Left ventricle myocardium superior (tissue), 1 donor: ENCODE measurements at regions not wholly inside any gene's neighbourhood (a gene's known extent, or its start where the extent isn't known, plus 50 kb on each side); places are given as distances from the start of the nearest gene placed in this dataset.
A peak's percentile ranks its signal among the peaks of the same experiment; 100 is the strongest.

ENCODE experiments used
- ATAC-seq: fragments of 200-7000 bp; cut with Tn5 transposase; one replicate; pipeline ENCODE4 v1.9.1; 2020; ENCODE audit warnings: mild to moderate bottlenecking, moderate library complexity
- DNase-seq: peaks from one replicate; pipeline ENCODE4 v3.0.0-alpha.2; 2020
- intact Hi-C: fragments of 100-400 bp; cut with micrococcal nuclease; formaldehyde crosslinking; loops from one replicate; pipeline ENCODE4 v1.11.0; 2022
- donor health status: DM: no; HTN: yes; CAD: no; lungs with severe emphysema.

DNA sequence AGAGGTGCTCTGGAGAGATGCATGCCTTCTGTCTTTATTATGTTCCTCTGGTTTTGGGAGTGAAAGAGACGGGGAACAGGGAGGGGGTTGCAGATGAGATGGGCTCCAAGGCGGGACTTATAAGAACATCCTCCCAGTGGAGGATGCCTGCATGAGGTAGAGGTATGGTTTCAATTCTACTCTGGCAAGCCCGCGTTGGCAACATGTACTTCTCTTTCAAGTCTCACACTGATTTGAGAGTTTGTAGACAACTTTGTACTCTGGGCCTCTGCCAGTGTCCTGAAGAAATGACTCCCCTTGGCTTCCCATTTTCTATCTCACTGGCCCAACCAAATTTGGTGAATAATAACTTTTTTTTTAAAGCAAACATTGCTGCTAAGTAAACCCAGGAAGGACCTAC is 121.3 kb downstream of the C12orf75 start:
- no peak for ATAC-seq
- no peak for DNase-seq
- intact Hi-C loops: no loop called here

- ATAC-seq: no peak
- intact Hi-C loops: no loop called here
Observed at GRCh38 chr12:105453316-105453715, 122.8 kb downstream of the C12orf75 start.

DNA sequence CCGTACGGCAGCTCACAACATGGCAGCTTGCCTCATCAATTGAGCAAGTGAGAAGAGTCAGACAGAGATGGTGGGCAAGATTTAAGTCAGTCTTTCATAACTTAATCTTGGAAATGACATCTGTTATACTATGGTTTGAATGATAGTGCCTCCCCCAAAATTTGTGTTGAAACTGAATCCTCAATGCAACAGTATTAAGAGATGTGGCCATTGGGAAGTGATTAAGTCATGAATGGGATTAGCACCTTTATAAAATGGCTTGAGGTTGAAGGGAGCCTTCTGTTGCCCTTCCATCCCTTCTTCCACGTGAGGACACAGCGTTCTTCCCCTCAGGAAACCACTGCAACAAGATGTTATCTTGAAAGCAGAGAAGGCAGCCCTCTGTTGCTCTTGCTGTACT is 124.2 kb downstream of the C12orf75 start:
- no peak for DNase-seq
- no peak for ATAC-seq
- intact Hi-C loops: no loop called here

More at GRCh38 chr12:105453316-105453715, 122.8 kb downstream of the C12orf75 start:
- DNase-seq: no peak

DNA sequence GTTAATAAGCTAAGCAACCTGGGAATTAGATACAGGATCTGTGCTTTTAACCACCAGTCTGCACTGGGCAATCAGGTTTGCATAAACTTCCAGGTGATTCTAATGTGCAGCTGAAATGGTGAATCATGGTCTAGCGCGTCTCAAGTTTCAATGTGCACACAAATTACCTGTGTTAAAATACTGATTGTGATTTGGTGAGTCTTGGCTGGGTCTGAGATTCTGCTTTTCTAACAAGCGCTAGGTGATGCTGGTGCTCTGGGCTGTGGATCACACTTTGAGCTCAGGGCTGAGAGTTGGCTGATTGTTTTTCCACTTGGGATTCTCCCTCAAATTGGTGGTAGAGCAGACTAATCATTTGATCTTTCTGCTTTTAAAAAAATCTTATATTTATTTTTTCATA is 124.8 kb downstream of the C12orf75 start:
- ATAC-seq (peak; percentile 28), DNase-seq (no peak)
- intact Hi-C loops: no loop called here

- DNase-seq (no peak), ATAC-seq (peak; percentile 80)
- intact Hi-C loops: no loop called here
Observed at GRCh38 chr12:105457026-105457425, 126.5 kb downstream of the C12orf75 start.

GRCh38 chr12:105459760-105460330 is 129.4 kb downstream of the C12orf75 start:
- intact Hi-C loops: no loop called here
- DNase-seq (peak; percentile 33), ATAC-seq (peak; percentile 44)

DNA sequence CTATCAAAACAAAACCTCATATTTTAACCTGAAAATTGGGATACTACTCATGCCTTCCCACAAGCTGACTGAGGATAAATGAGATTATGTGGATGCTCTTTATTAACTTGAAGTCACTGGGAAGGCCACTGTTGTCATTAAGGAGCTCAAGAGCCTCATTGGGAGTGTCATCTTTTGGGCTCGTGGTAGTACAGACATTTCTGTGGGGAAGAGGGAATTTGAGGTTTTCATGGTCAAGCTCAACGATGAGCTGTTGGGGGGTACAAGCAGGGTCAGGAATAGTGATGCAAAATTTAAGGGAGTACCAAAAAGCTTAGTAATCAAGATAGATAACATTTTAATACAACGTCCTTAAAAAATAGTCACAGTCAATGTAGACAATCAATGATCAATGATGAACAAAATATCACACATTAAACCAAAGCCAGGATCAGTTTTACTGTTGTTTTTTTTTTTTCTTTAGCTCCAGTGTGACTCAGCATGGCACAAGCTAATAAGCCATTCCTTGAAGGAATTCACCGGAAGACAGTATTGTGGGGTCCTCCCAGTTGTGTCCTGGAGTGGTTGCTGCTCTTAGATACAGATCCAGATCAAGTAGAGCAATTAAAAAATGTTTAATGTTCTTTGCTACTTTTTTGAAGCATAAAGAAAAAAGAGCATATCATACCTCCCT is 130.9 kb downstream of the C12orf75 start:
- ATAC-seq: no peak
- DNase-seq: no peak
- intact Hi-C loops: no loop called here

DNA sequence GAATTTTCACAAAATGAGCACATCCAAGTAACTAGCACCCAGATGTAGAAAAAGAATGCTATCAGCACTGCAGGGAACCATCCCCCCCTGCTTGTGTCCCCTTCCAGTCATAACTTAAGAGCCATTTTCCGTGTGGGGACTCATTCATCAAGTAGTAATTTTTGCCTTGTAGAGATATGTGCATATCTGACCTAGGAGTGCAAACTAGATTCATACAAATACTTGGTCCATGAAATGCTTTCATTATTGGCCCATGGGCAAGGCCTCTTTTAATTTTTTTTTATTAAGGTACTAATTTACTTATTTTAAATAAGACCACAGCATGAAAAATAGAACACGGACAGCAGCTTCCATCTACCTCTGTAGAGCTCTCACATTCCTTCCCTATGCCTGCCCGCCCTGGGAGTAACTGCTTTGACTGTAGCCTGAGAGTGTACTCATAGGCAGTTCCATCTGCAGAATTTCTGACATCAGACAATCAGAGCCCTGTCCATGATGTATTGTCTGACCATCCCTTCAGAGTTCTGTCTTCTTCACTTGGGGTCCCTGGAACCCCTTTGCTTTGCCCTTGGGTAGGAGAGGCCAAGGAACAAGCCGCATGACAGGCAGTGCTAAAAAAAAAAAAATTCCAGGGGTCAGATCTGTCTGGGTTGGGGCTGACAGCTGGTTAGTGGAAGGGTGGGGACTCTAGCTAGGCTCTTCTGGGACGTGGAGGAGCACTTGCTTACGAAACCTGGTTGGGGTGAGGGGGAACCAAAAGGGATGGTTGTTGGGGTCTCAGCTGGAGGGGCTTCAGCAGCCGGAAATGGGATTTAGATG is 131.7 kb downstream of the C12orf75 start:
- intact Hi-C loops: no loop called here
- DNase-seq (no peak), ATAC-seq (no peak)

DNA sequence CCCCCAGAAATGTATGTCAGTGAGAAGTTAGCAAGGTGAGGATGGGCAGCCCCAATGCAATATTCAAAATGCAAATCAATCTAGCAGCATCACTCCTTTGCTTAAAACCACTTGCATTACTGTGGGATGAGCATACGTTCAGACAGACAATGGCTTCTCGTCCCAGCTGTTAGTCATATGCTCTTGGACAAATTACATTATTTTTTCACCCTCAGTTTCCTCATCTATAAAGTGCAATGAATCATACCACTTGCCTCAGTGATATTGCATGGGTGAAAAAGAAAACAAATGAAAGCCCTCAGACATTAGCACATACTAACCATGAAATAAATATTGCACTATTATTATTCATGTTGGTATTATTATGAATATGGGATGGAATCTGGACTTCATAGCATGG is 132.3 kb downstream of the C12orf75 start:
- intact Hi-C loops: no loop called here
- no peak for ATAC-seq

DNA sequence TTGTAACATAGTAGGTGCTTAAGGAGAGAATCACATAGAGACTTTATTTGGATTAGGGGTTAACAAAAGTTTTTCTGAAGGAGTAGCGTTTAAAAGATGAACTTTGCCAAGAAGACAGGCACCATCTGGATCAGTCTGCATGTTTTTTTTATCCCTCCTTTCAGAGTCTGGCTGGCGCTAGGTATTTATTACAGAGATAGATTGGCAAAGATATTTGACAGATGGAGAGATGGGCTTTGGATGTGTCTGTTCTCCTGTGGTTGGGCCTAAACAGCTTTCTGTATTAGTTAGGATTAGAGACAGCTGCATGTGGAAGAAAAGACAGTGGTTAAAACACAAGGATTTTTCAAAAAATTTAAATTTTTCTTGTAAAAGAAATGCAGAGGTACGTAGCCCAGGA is 133.9 kb downstream of the C12orf75 start:
- ATAC-seq (no peak), DNase-seq (no peak)
- intact Hi-C loops: no loop called here

More for the DNA sequence above, 132.3 kb downstream of the C12orf75 start:
- DNase-seq: no peak

DNA sequence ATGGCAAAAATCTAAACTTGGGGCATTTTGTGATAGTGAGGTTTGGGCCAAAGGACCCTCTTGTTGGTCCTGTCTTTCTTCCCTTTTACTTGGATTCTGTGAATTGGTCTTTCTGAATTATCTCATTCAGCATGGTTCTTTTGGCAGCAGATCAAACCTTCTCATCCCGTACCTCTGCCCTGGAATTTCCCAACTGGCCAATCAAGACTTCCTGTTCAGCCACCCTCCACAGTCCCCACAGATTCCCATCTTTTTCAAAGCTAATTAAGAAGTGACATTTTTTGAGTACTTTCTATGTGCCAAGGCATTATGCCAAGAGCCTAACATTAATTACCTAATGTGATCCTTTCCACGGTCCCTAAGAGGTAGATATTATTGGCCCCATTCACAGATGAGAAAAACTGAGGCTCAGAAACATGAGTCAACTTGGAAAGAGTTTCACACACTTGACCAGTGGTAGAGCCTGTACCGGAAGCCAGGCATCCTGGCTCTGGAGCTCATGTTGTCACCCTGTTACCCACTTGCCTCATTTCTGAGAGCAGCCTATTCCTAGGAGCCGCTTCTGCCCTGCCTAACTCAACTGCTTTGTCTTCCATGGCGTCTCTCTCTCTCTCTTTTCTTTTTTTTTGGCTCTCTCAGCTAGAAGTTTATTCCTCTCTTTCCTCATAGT is 135.9 kb downstream of the C12orf75 start:
- intact Hi-C loops: no loop called here
- DNase-seq (no peak), ATAC-seq (no peak)

- no peak for DNase-seq
- ATAC-seq: no peak
- intact Hi-C loops: no loop called here
Observed at GRCh38 chr12:105466901-105467598, 136.6 kb downstream of the C12orf75 start.

DNA sequence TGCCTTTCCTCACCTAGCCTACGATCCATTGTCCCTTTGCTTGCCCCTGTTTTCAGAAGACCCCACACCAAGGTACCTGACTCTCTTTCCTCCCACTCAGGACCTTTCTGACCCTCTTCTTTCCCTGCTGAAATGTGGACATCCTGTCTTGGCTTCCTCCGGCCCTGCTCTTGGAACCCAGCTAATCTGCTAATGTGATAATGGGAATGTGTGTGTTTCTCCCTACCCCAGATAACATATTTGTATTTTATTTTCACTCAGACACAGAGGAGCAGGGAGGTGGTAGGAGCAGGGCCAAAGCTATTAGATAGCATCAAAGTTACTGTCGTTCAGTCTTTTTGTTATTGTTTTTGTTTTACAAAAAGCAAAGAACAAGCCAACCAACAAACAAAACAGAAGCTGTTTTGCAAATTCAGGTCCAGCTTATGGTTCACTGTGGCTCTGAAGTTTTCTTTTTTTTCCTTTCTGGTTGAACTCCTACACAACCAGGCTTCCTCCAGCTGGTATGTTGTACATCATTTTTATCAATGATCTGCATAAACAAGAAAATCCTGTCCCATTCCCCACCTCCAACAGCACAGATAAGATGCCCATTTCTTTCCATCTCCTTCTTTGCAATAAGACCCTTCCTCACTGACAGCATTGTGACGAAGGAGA is 137.3 kb downstream of the C12orf75 start:
- DNase-seq (no peak), ATAC-seq (peak; percentile 51)
- intact Hi-C loops: no loop called here

GRCh38 chr12:105468464-105468863 is 138.0 kb downstream of the C12orf75 start:
- peak; percentile 58 for ATAC-seq

DNA sequence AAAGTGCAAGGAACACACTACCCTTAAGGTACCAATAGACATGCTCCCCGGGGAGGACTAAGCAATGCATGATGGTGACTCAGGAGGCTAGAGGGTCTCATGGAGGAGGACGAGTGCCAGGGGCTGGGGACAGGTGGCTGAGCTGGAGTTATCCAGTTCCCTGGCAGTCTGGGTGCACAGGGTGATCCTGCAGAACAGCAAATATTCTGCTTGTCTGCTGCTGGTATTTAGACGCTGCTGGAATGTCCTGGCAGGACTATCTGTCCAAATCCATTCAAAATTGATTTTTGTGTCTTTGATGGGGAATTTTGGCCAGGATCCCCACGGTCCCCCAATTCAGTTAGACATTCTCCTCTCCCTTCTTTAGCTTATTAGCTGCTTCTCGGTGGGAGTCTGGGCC is 138.7 kb downstream of the C12orf75 start:
- DNase-seq (no peak), ATAC-seq (no peak)
- intact Hi-C loops: no loop called here

More at GRCh38 chr12:105468464-105468863, 138.0 kb downstream of the C12orf75 start:
- intact Hi-C loops: no loop called here
- DNase-seq: no peak

GRCh38 chr12:105469701-105470100 is 139.2 kb downstream of the C12orf75 start:
- DNase-seq: no peak
- no peak for ATAC-seq
- intact Hi-C loops: no loop called here

GRCh38 chr12:105470102-105470501 is 139.6 kb downstream of the C12orf75 start:
- intact Hi-C loops: no loop called here
- ATAC-seq (no peak), DNase-seq (no peak)

DNA sequence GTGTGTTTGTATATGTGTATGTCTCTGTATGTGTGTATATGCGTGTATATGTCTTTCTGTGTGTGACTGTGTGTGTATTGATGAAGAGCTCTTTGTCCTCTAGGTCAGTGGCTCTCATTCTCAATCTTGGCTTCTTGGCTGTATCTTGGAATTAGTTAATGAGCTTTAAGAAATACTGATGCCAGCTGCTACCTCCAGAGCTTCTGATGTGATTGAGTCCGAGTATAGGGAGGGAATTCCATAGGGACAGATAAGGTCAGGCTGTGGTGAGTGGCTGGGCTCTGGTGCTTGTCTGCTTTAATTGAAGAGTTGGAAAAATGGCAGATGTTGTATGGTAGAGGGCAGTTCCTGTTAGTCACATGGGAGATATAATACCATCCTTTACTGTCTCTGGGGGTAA is 140.1 kb downstream of the C12orf75 start:
- DNase-seq (no peak), ATAC-seq (no peak)
- intact Hi-C loops: no loop called here

GRCh38 chr12:105474672-105475071 is 144.2 kb downstream of the C12orf75 start:
- DNase-seq (no peak), ATAC-seq (no peak)
- intact Hi-C loops: no loop called here
